ENCODE measurements at regions not wholly inside any gene's neighbourhood (a gene's known extent, or its start where the extent isn't known, plus 50 kb on each side); places are given as distances from the start of the nearest gene placed in this dataset.

DNA sequence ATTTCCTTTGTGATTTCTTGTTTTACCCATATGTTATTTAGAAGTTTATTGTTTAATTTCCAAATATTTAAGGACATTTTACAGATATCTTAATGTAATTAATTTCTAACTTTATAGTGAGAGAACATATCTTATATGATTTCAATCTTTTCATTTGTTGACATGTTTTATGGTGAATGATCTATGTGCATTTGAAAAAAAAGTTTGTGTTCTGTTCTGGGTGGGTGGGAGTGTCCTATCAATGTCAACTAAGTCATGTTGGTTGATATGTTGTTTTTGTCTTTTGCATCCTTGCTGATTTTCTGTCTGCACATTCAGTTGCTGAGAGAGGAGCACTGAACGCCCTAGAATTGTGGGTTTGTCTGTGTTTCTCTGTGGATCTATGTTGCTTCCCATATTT lies 50.3 kb upstream of the CBFA2T3 start:
- TF ChIP-seq, protein P1, sequence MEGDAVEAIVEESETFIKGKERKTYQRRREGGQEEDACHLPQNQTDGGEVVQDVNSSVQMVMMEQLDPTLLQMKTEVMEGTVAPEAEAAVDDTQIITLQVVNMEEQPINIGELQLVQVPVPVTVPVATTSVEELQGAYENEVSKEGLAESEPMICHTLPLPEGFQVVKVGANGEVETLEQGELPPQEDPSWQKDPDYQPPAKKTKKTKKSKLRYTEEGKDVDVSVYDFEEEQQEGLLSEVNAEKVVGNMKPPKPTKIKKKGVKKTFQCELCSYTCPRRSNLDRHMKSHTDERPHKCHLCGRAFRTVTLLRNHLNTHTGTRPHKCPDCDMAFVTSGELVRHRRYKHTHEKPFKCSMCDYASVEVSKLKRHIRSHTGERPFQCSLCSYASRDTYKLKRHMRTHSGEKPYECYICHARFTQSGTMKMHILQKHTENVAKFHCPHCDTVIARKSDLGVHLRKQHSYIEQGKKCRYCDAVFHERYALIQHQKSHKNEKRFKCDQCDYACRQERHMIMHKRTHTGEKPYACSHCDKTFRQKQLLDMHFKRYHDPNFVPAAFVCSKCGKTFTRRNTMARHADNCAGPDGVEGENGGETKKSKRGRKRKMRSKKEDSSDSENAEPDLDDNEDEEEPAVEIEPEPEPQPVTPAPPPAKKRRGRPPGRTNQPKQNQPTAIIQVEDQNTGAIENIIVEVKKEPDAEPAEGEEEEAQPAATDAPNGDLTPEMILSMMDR (conservative IDR thresholded peaks at IDR 0.05; ENCODE audit: low read depth, low read length) = no peak
- no peak for TF ChIP-seq EZH2 (IDR thresholded peaks at IDR 0.05; ENCODE audit: borderline replicate concordance, low read depth, low read length, poor library complexity, severe bottlenecking)

Measured in A673 (cell line).